GM20000 (cell line): ENCODE measurements at regions not wholly inside any gene's neighbourhood (a gene's known extent, or its start where the extent isn't known, plus 50 kb on each side); places are given as distances from the start of the nearest gene placed in this dataset.

ENCODE experiments used
- DNase-seq: peaks from one replicate; pipeline ENCODE4 v3.0.0; 2012; ENCODE audit warnings: low spot score
- TF ChIP-seq, protein P1 (sequence below): IDR thresholded peaks from 2 replicates; pipeline ENCODE4 v1.5.1; 2012; ENCODE audit warnings: mild to moderate bottlenecking, control low read depth; ENCODE audit errors: extremely low read depth, missing control alignments

DNA sequence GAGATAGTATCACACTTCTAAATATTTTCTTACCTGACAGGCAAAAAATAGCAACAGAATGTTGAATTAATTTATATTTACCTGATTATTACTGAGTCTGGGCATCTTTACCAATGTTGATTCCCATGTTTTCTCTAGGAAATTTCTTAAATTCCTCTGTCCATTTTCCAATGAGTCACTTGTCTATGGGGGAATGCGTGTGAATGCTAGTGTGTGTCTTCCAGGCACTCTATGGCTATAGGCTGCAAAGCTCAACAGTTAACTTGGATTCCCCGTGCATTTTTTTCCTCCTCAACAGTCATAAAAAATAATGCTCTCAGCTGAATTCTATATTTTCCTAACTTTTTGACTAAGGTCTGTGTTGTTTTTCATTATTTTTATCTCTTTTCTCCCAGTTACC is 1385.8 kb upstream of the FLRT2 start:
- TF ChIP-seq, protein P1, sequence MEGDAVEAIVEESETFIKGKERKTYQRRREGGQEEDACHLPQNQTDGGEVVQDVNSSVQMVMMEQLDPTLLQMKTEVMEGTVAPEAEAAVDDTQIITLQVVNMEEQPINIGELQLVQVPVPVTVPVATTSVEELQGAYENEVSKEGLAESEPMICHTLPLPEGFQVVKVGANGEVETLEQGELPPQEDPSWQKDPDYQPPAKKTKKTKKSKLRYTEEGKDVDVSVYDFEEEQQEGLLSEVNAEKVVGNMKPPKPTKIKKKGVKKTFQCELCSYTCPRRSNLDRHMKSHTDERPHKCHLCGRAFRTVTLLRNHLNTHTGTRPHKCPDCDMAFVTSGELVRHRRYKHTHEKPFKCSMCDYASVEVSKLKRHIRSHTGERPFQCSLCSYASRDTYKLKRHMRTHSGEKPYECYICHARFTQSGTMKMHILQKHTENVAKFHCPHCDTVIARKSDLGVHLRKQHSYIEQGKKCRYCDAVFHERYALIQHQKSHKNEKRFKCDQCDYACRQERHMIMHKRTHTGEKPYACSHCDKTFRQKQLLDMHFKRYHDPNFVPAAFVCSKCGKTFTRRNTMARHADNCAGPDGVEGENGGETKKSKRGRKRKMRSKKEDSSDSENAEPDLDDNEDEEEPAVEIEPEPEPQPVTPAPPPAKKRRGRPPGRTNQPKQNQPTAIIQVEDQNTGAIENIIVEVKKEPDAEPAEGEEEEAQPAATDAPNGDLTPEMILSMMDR = no peak
- DNase-seq = no peak

DNA sequence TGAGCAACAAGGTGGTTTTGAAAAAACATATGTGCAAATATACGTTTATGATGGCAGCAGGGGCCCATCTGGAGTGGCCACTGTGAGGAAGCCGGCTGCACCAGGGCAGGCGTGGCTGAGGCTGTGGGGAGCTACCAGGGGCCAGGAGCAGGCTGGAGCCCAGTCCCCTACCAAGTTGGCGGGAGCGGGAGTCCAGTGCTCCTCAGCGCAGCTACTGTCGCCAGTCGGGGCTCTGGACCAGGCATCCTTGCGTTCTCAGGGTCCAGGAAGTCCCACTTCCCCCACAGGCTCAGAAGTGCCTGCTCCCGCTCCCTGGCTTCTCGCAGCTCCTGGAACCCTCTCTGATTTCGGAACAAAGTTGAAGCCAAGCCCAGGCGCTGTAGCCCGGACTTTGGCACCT is 1377.5 kb upstream of the FLRT2 start:
- TF ChIP-seq, protein P1 = no peak
- no peak for DNase-seq

DNA sequence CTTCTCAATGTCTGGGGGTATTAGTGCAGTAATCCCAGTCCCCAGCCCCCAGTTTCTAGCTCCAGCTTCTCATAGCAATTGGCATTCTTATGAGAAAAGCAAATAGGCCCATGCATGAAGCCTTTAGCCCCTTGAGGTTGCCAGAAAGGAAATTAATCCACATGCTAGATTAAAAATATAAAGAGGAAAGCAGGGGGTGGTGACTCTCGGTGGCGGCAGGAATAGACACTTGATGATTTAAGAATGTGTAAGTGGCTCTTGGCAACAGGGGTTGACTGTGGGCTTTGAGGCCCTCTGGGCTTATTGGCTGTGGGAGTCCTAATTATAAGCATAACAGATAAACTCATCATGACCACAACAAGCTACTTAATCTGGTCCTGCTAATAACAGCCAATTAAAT is 1367.3 kb upstream of the FLRT2 start:
- TF ChIP-seq, protein P1 = no peak
- no peak for DNase-seq

DNA sequence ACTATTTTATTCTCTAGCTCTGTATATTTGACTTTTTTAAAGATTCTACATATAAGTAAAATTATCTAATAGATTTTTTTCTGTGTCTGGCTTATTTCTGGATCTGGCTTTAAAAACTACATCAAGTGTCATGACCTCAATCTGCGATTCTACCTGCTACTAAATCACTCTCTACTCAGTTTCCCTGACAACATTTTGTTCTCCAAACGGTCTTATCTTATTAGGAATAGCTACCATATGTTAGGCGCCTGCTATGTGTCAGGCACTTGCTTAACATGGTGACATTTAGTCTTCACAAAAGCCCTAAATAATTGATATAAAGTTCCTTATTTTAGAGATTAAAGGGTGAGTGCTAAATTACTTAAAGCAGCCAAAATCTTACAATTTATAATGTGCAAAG is 1362.9 kb upstream of the FLRT2 start:
- TF ChIP-seq, protein P1 = no peak
- DNase-seq = no peak

DNA sequence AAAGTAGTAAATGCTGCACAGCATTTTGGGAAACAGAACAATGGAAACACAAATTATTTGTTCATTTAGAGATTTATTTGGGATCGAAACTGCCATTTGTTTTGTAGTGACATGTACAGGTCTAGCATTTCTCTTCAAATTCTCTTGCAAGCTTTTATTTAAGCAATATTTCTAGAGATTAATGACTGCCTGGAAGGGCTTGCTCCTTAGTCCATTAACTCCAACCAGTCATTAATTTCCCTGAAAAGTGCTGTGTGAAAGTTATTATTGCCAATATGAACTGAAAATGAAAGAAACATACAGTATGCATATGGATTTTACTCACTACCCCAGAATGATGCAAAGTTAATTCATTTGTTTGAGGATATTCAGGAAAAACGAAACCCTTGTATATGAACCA is 1349.6 kb upstream of the FLRT2 start:
- no peak for DNase-seq
- TF ChIP-seq, protein P1 = no peak

DNA sequence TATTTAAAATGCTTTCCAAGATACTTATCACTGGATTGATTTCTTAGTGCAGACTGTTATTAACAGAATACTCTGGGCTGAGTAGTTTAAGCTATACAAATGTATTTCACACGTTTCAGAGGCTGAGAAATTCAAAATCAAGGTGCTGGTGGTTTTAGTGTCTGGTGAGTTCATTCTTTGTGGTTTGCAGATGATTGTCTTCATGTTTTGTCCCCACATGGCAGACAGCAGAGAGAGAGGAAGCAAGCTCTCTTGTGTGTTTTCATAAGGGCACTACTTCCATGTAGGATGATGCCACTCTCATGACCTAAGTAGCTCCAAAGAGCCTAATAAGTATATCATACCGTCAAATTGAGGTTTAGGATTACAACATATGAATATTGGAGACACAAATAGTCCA is 1348.9 kb upstream of the FLRT2 start:
- TF ChIP-seq, protein P1 = no peak
- DNase-seq = no peak

DNA sequence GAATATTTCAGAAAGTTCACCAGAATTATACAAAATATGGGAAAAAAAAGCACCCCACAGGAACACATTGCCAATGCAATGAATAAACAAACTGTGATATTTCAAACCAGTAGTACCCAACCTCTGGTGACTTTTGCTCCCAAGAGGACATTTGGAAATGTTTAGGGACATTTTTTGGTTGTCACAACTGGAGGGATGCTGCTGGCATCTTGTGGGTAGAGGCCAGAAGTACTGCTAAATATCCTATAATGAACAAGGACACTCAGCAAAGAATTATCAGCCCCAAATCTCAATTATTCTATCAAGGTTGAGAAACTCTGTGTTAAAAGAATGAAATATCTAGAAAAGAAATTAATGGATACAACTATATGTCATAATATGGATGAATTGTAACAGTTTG is 1334.4 kb upstream of the FLRT2 start:
- TF ChIP-seq, protein P1 = no peak

More for the DNA sequence above, 1334.4 kb upstream of the FLRT2 start:
- DNase-seq = no peak
